GM12865 (cell line): ENCODE measurements at regions not wholly inside any gene's neighbourhood (a gene's known extent, or its start where the extent isn't known, plus 50 kb on each side); places are given as distances from the start of the nearest gene placed in this dataset.

Source experiments
- DNase-seq: peaks from one replicate; pipeline ENCODE4 v3.0.0; 2010; ENCODE audit warnings: low read depth
- H3K4me3 ChIP-seq: 2 replicates; pipeline ENCODE4 v1.5.1; 2011; ENCODE audit warnings: mild to moderate bottlenecking, low read depth, low read length, control low read depth
- TF ChIP-seq, protein P1 (sequence below): IDR thresholded peaks from 2 replicates; pipeline ENCODE4 v1.5.1; 2011; ENCODE audit warnings: low read length, control low read depth, low read depth, inconsistent platforms; ENCODE audit not compliant: insufficient read depth; ENCODE audit errors: missing control alignments

DNA sequence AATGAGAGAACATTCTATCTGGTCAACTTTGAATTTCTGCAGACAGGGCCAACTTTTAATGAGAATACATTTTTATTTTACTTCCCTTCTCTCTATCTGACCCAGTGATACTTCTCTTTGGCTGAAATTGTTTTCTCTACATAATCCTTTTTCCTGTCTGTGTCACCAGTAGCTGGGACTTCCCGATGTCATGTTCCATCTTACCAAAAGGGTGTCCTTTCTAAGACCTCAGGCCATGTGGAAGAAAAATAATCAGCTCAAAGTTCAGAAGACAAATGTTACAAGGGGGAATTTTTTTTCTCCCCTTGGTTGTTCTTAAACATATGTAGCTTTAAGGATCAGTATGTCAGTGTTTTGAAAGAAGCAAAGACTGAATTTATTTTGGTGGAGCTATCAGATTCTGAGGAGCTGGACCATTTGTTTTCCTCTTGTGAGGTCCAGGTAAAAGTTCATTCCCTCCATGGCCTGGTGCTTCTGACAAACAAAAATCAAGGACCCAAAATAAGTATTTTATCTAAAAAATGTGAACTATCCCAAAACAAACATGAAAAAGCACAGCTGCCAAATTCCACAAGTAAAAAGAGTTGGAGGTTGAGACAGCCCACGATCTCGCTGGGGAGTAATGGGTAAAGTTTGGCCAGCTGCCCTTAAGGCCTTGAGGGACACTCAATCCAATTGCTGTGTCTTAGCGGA is 859.4 kb upstream of the NR2F2 start:
- no peak for DNase-seq
- TF ChIP-seq, protein P1, sequence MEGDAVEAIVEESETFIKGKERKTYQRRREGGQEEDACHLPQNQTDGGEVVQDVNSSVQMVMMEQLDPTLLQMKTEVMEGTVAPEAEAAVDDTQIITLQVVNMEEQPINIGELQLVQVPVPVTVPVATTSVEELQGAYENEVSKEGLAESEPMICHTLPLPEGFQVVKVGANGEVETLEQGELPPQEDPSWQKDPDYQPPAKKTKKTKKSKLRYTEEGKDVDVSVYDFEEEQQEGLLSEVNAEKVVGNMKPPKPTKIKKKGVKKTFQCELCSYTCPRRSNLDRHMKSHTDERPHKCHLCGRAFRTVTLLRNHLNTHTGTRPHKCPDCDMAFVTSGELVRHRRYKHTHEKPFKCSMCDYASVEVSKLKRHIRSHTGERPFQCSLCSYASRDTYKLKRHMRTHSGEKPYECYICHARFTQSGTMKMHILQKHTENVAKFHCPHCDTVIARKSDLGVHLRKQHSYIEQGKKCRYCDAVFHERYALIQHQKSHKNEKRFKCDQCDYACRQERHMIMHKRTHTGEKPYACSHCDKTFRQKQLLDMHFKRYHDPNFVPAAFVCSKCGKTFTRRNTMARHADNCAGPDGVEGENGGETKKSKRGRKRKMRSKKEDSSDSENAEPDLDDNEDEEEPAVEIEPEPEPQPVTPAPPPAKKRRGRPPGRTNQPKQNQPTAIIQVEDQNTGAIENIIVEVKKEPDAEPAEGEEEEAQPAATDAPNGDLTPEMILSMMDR, result no peak
- H3K4me3 ChIP-seq, result no peak overlapping the region

DNA sequence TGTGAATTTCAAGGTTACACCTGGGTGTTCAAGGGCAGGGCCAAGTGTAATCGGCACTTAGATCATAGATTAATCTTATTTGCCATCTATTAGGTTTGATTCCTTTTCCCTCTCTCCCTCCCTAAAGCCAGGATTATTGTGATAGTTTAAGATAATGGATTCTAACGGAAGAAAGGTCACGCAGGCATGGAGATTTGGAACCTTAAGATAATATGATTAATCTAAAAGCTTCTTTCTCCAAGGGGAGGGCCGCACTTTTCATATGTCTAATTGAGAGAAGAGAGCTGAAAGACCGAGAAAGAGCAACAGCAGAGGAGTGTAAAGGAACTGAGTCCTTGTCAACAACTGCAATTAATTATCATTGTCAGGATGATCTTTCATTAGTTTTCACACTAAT is 858.8 kb upstream of the NR2F2 start:
- no peak for DNase-seq
- TF ChIP-seq, protein P1, result no peak

DNA sequence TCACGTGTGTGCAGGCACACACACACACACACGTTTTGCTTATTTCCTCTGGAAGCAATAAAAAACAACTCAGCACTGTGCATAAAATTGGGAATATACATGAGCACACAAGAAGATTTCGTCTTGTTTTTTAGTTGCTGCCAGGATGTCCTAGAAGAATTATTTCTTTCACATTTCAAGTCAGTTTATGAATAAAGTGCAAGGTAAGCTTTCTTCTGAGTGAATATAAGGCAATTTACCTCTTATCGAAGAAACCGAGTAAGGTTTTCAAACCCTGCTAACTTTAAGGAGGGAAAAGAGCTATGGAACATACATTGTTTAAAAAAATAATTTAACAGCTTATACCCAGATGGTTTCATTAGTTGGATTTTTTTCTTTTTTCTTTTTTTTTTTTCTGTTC is 855.4 kb upstream of the NR2F2 start:
- TF ChIP-seq, protein P1, result no peak
- no peak overlapping the region for H3K4me3 ChIP-seq
- no peak for DNase-seq

More for the DNA sequence above, 858.8 kb upstream of the NR2F2 start:
- H3K4me3 ChIP-seq, result no peak overlapping the region

DNA sequence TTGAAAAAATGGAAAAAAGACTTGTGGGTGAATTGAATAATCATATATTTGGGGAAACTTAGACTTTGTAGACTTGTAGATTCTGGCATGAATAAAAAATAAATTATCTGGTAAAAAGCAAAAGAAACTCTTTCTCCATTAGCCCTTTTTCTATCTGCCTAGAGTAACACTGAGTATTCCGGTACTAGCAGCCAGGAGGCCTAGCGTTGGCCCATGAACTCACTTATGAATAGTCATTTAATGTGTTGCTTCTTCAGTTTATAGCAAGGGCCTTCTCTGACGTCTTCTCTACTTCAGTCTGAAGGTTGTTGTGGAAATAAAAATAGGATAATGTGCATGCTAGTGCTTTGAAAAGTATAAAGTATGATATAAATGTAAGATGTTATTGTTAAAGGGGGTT is 851.2 kb upstream of the NR2F2 start:
- DNase-seq, result no peak
- TF ChIP-seq, protein P1, result no peak

DNA sequence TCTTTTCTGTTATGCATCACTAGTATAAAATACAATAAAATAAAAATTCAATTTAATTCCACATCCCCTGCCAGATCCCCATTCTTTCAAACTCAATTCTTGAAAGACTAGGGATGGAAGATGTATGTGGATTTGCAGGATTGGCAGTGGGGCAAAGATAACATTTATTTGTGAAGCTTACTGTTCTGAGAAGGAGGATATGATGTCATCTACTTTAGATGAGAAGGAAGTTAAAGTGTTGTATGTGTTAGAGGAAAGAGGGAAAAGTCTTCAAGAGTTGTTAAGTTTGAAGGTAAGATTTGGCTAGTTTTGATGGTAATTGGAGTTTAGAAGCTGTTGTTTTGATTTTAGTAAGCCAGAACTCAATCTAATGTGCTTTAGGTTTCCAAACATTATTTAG is 845.1 kb upstream of the NR2F2 start:
- H3K4me3 ChIP-seq, result no peak overlapping the region

More for the DNA sequence above, 851.2 kb upstream of the NR2F2 start:
- H3K4me3 ChIP-seq, result no peak overlapping the region

DNA sequence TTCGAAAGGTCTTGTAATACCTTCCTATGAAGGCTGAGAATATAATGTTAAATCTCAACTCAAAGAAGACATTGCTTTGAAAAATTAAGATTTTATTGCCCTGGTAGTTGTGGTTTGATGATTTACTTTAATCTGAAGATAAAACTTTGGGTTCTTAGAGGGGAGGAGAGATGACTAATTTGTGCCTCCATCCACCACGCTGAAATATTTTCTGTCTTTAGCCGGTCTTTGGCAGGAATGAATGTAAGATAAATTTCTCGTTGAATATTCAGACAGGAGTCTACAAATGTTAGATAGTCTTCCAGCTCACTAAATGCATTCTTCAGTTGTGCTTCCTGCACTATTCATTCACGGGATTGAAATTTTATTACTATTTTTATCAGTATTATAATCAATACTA is 844.3 kb upstream of the NR2F2 start:
- TF ChIP-seq, protein P1, result no peak
- no peak overlapping the region for H3K4me3 ChIP-seq
- no peak for DNase-seq

More for the DNA sequence above, 845.1 kb upstream of the NR2F2 start:
- no peak for DNase-seq
- TF ChIP-seq, protein P1, result no peak

DNA sequence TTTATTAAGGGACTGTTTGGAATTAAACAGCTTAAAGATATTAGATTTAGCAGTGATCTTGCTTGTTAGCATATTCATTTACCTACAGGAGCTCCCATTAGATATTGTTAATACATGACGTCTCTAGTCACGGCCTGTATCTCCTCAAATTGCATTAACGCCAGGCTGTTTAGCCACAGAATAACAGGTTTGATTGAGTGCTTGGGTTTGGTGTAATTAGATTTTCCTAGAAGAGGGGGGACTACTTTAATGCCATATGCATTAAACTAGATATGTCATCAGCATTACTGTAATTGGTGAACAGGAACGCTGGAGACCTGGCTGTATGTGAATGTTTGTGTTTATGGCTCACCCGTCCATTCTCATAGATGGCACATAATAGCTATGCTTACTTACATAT is 841.4 kb upstream of the NR2F2 start:
- no peak for DNase-seq
- no peak overlapping the region for H3K4me3 ChIP-seq
- TF ChIP-seq, protein P1, result no peak
